ENCODE measurements at regions not wholly inside any gene's neighbourhood (a gene's known extent, or its start where the extent isn't known, plus 50 kb on each side); places are given as distances from the start of the nearest gene placed in this dataset.

- no peak for DNase-seq
- H3K4ac ChIP-seq (ENCODE audit: low read depth, low read length) = no peak overlapping the region
- no peak overlapping the region for H3K27ac ChIP-seq (ENCODE audit: insufficient read depth, low read length)
- H3K9me3 ChIP-seq (ENCODE audit: control insufficient read depth, insufficient read depth, low read length) = no peaks in the 10 kb centered on the region
- in situ Hi-C loops (cut with MboI; ENCODE audit: low sequenced_read_pairs) (no loop called here), dilution Hi-C loops (cut with HindIII; ENCODE audit: low sequenced_read_pairs, unreplicated experiment) (no loop called here), intact Hi-C loops (cut with micrococcal nuclease) (no loop called here)
- H2BK120ac ChIP-seq (ENCODE audit: low read depth, low read length) = no peak overlapping the region
- no peaks in the 10 kb centered on the region for H3K9me1 ChIP-seq (ENCODE audit: insufficient read depth, low read length)
- H3K56ac ChIP-seq (ENCODE audit: extremely low read depth, insufficient read depth, low read length) = no peak overlapping the region
- no peak overlapping the region for H3K18ac ChIP-seq (ENCODE audit: low read depth, low read length)
- H3K4me2 ChIP-seq (ENCODE audit: low read depth, low read length) = no peak overlapping the region
- no peaks in the 10 kb centered on the region for H3K36me3 ChIP-seq (ENCODE audit: control insufficient read depth, insufficient read depth, low read length)
- no peak overlapping the region for H2AFZ ChIP-seq (replicated peaks; ENCODE audit: low read length, poor library complexity)
- H4K8ac ChIP-seq (ENCODE audit: low read depth in 2 of 2, low read length in 2 of 2) = no peak overlapping the region
- no peak overlapping the region for H2AK9ac ChIP-seq (replicated peaks; ENCODE audit: low read depth, low read length, poor library complexity)
- no peak overlapping the region for H3K14ac ChIP-seq (replicated peaks; ENCODE audit: low read depth, low read length)
- WGBS, 2 experiments (ENCODE audit: extremely low coverage in 2 of 2, insufficient read length in 1 of 2) = no CpG with 5 or more reads among the region's 3 CpGs
- no peak overlapping the region for H2BK20ac ChIP-seq (ENCODE audit: low read depth, low read length)
- ATAC-seq (ENCODE audit: low read depth) = no peak
- no peak overlapping the region for H2BK5ac ChIP-seq (ENCODE audit: low read depth, low read length, poor library complexity, severe bottlenecking)
- no peak overlapping the region for H3K4me3 ChIP-seq (ENCODE audit: insufficient read depth, low read depth, low read length)
- H3K27me3 ChIP-seq (ENCODE audit: control insufficient read depth, insufficient read depth, low read length) = peaks cover 2% of the 10 kb centered on the region
- H4K5ac ChIP-seq (ENCODE audit: low read depth, low read length) = no peak overlapping the region
- no peaks in the 10 kb centered on the region for H4K20me1 ChIP-seq (ENCODE audit: insufficient read depth, low read length)
- TF ChIP-seq RFX5 (IDR thresholded peaks at IDR 0.05; ENCODE audit: low read depth, low read length) (no peak), USF2 (IDR thresholded peaks at IDR 0.05; ENCODE audit: low read depth, low read length) (no peak), FOS (IDR thresholded peaks at IDR 0.05; ENCODE audit: low read depth, low read length) (no peak)
- ChIA-PET POLR2A (ENCODE audit: unreplicated experiment) (no interaction called here), CTCF (no interaction called here)
- no peaks in the 10 kb centered on the region for H3K4me1 ChIP-seq (ENCODE audit: control insufficient read depth, insufficient read depth, low read length)
- no peak overlapping the region for H4K91ac ChIP-seq (ENCODE audit: insufficient read depth, low read depth, low read length)
- no peak overlapping the region for H3K23ac ChIP-seq (ENCODE audit: low read depth, low read length)
- no peaks in the 10 kb centered on the region for H3K79me1 ChIP-seq (ENCODE audit: low read depth in 1 of 2, low read length in 2 of 2)
- H2BK15ac ChIP-seq (ENCODE audit: low read depth, low read length) = no peak overlapping the region
- H3K9ac ChIP-seq (ENCODE audit: low read depth, low read length) = no peak overlapping the region
- no peak overlapping the region for H2AK5ac ChIP-seq (ENCODE audit: low read depth, low read length)
- BruUV-seq (replicated peaks) = no TSS peak
Observed at GRCh38 chr6:85116475-85116874, 333.4 kb upstream of the NT5E start.

Data from IMR-90 (cell line).